ENCODE measurements at regions not wholly inside any gene's neighbourhood (a gene's known extent, or its start where the extent isn't known, plus 50 kb on each side); places are given as distances from the start of the nearest gene placed in this dataset.

GRCh38 chr1:242728696-242729095, 204.2 kb upstream of the PLD5 start:
- H3K27me3 ChIP-seq (ENCODE audit: insufficient read depth, low read length), result no peaks in the 10 kb centered on the region; the same call in 1 of the 2 replicates
- CTCF ChIA-PET, result no interaction called here

More at GRCh38 chr1:242728696-242729095, 204.2 kb upstream of the PLD5 start:
- no peaks in the 10 kb centered on the region for H3K9me3 ChIP-seq (ENCODE audit: control insufficient read depth in 1 of 2, insufficient read depth in 1 of 2, low read depth in 1 of 2, low read length in 2 of 2)
- H3K9ac ChIP-seq (ENCODE audit: low read length), result no peak overlapping the region
- ChIA-PET RAD21 (ENCODE audit: low non-redundant PET in 1 of 2, low total read pairs in 2 of 2, uncharacterized antibody in 2 of 2, unreplicated experiment in 2 of 2) (no interaction called here), POLR2A (no interaction called here)
- TF ChIP-seq CTCF (IDR thresholded peaks at IDR 0.05 in 2 of 3, conservative IDR thresholded peaks at IDR 0.05 in 1 of 3; ENCODE audit: borderline replicate concordance in 1 of 3, insufficient read depth in 1 of 3, low read depth in 2 of 3, low read length in 2 of 3) (no peak), SIN3A (IDR thresholded peaks at IDR 0.05; ENCODE audit: low read depth) (no peak), POLR2A (IDR thresholded peaks at IDR 0.05; ENCODE audit: borderline replicate concordance, extremely low read depth, insufficient read depth, insufficient read length) (no peak), YY1 (IDR thresholded peaks at IDR 0.05; ENCODE audit: extremely low read depth, insufficient replicate concordance, low read depth, low read length) (no peak), REST (IDR thresholded peaks at IDR 0.05; ENCODE audit: low read depth) (no peak), ZFX (IDR thresholded peaks at IDR 0.05) (no peak), FOSL1 (IDR thresholded peaks at IDR 0.05; ENCODE audit: low read depth) (no peak), ATF3 (IDR thresholded peaks at IDR 0.05) (no peak), CEBPB (IDR thresholded peaks at IDR 0.05; ENCODE audit: low read depth) (no peak), ELF1 (IDR thresholded peaks at IDR 0.05; ENCODE audit: borderline replicate concordance, low read depth) (no peak), EZH2 (IDR thresholded peaks at IDR 0.05) (no peak), ZBTB33 (IDR thresholded peaks at IDR 0.05; ENCODE audit: extremely low read depth, insufficient replicate concordance, low read length) (no peak), CBX3 (IDR thresholded peaks at IDR 0.05; ENCODE audit: low read depth) (no peak), TCF7L2 (IDR thresholded peaks at IDR 0.05; ENCODE audit: borderline replicate concordance, extremely low read depth, insufficient read depth, insufficient read length) (no peak), ZNF274 (IDR thresholded peaks at IDR 0.05; ENCODE audit: low read depth, low read length) (no peak), EGR1 (IDR thresholded peaks at IDR 0.05; ENCODE audit: low read depth) (no peak), RAD21 (IDR thresholded peaks at IDR 0.05; ENCODE audit: low read depth) (no peak), SRF (IDR thresholded peaks at IDR 0.05; ENCODE audit: low read depth) (no peak)
- intact Hi-C loops (cut with micrococcal nuclease), result no loop called here
- H4K20me1 ChIP-seq (ENCODE audit: insufficient read depth), result no peaks in the 10 kb centered on the region
- no peak overlapping the region for H3K27ac ChIP-seq (ENCODE audit: low read depth, low read length)
- H3K9me2 ChIP-seq (ENCODE audit: insufficient read depth), result no peaks in the 10 kb centered on the region
- ATAC-seq (no peak), DNase-seq (ENCODE audit: low read depth, low spot score) (no peak)
- H3K36me3 ChIP-seq (ENCODE audit: control insufficient read depth in 1 of 2, insufficient read depth in 2 of 2, low read length in 2 of 2), result no peaks in the 10 kb centered on the region; a peak in 1 of 4 replicates
- no peak overlapping the region for H3K4me3 ChIP-seq (replicated peaks in 1 of 2; ENCODE audit: low read depth in 1 of 2, low read length in 2 of 2)
- H2AFZ ChIP-seq (ENCODE audit: low read depth, low read length, poor library complexity, severe bottlenecking), result no peak overlapping the region
- no TSS peak for BruUV-seq (replicated peaks)
- H3K4me1 ChIP-seq (ENCODE audit: control insufficient read depth in 1 of 2, insufficient read depth in 2 of 2, low read length in 2 of 2), result no peaks in the 10 kb centered on the region
- no peak overlapping the region for H3K4me2 ChIP-seq (ENCODE audit: low read length)
- no peaks in the 10 kb centered on the region for H3K79me2 ChIP-seq (ENCODE audit: insufficient read depth, low read length)
